ENCODE measurements at regions not wholly inside any gene's neighbourhood (a gene's known extent, or its start where the extent isn't known, plus 50 kb on each side); places are given as distances from the start of the nearest gene placed in this dataset.

DNA sequence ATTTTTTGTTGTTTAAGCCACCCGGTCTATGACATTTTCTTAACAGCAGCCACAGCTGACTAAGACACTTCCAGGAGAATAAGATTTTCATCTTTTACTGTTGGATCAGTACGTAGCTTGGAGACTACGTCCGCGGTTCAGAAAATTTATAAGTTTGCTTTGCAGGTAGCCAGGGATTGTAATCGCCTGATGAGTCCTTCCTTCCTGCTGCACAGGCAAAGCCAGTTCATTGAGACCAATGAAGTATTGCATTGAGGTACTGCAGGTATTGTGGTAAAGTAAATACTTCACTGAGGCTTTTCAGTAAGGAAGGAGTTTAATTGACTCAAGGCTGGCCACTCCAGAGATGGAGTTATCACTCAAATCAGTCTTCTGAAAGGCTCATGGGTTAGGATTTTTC lies 269.4 kb upstream of the ELAC2 start:
- Histone ChIP-seq H4K20me1 (ENCODE audit: insufficient read depth, low read length) (no peaks in the 10 kb centered on the region), H3K79me2 (ENCODE audit: insufficient read depth, low read length) (no peaks in the 10 kb centered on the region), H3K27me3 (ENCODE audit: control insufficient read depth in 2 of 2, insufficient read depth in 2 of 2, low read length in 2 of 2) (no peaks in the 10 kb centered on the region), H3K9ac (ENCODE audit: insufficient read depth, low read length, poor library complexity, severe bottlenecking) (no peak overlapping the region), H3K36me3 (replicated peaks in 1 of 2; ENCODE audit: control insufficient read depth in 1 of 2, insufficient read depth in 2 of 2, low read length in 2 of 2) (no peaks in the 10 kb centered on the region), H3K4me2 (replicated peaks; ENCODE audit: extremely low read depth, low read length, poor library complexity, severe bottlenecking) (no peak overlapping the region), H3K27ac (ENCODE audit: low read depth in 1 of 2, low read length in 2 of 2) (no peak overlapping the region), H2AFZ (ENCODE audit: insufficient read depth, low read depth, low read length, poor library complexity, severe bottlenecking) (no peak overlapping the region), H3K9me3 (replicated peaks in 1 of 2; ENCODE audit: control insufficient read depth in 1 of 2, insufficient read depth in 1 of 2, low read length in 2 of 2) (peaks cover 0 to 9% of the 10 kb centered on the region in 2 donors), H3K4me1 (ENCODE audit: control insufficient read depth in 1 of 2, insufficient read depth in 2 of 2, low read length in 2 of 2) (no peaks in the 10 kb centered on the region), H3K4me3 (replicated peaks in 1 of 3; ENCODE audit: low read depth in 2 of 3, low read length in 3 of 3) (no peak overlapping the region)
- H3K27me3 Mint-ChIP-seq (ENCODE audit: low read depth in 3 of 3): peaks cover 0 to 3% (median 2%) of the 10 kb centered on the region in 3 donors
- H3K27ac Mint-ChIP-seq: no peak overlapping the region
- no peak overlapping the region for H3K4me3 Mint-ChIP-seq
- no peaks in the 10 kb centered on the region for H3K36me3 Mint-ChIP-seq
- no peak for DNase-seq
- intact Hi-C loops (cut with micrococcal nuclease): no loop called here
- no peaks in the 10 kb centered on the region for H3K4me1 Mint-ChIP-seq
- TF ChIP-seq, protein P1, sequence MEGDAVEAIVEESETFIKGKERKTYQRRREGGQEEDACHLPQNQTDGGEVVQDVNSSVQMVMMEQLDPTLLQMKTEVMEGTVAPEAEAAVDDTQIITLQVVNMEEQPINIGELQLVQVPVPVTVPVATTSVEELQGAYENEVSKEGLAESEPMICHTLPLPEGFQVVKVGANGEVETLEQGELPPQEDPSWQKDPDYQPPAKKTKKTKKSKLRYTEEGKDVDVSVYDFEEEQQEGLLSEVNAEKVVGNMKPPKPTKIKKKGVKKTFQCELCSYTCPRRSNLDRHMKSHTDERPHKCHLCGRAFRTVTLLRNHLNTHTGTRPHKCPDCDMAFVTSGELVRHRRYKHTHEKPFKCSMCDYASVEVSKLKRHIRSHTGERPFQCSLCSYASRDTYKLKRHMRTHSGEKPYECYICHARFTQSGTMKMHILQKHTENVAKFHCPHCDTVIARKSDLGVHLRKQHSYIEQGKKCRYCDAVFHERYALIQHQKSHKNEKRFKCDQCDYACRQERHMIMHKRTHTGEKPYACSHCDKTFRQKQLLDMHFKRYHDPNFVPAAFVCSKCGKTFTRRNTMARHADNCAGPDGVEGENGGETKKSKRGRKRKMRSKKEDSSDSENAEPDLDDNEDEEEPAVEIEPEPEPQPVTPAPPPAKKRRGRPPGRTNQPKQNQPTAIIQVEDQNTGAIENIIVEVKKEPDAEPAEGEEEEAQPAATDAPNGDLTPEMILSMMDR (IDR thresholded peaks at IDR 0.05): no peak
- WGBS (ENCODE audit: insufficient coverage): 100% methylated on average over 5 of the region's 6 CpGs
- H3K9me3 Mint-ChIP-seq: peaks cover 4 to 13% (median 7%) of the 10 kb centered on the region in 7 donors

DNA sequence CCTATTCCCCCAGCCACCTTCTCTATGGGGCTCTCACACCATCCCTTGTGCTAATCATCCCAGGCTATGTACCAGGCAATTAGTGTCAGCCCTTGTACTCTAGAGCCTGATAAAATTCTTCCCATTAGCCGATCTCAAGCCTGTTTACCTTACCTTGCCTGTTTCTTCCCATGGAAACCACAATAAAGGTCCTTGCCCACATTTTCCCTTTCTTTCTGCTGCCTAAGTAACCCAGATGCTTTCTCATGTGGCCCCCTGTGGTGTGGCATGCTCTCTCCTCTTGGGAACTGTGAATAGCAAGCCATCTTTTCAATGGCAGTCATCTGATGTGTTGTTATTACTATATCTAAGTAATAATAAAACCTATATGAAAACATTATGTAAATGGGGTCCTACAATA lies 265.8 kb upstream of the ELAC2 start:
- 67% methylated on average over 1 of the region's 1 CpG for WGBS (ENCODE audit: insufficient coverage)
- intact Hi-C loops (cut with micrococcal nuclease): no loop called here
- Mint-ChIP-seq H3K4me3 (no peak overlapping the region), H3K27me3 (ENCODE audit: low read depth in 3 of 3) (peaks cover 0 to 2% (median 2%) of the 10 kb centered on the region in 3 donors), H3K9me3 (peaks cover 0 to 11% (median 4%) of the 10 kb centered on the region in 7 donors), H3K27ac (no peak overlapping the region), H3K36me3 (no peaks in the 10 kb centered on the region), H3K4me1 (no peaks in the 10 kb centered on the region)
- no peak overlapping the region for H3K4me3 ChIP-seq (replicated peaks in 1 of 3; ENCODE audit: low read depth in 2 of 3, low read length in 3 of 3)
- no peak overlapping the region for H3K9ac ChIP-seq (ENCODE audit: insufficient read depth, low read length, poor library complexity, severe bottlenecking)
- H3K27ac ChIP-seq (ENCODE audit: low read depth in 1 of 2, low read length in 2 of 2): no peak overlapping the region
- H3K79me2 ChIP-seq (ENCODE audit: insufficient read depth, low read length): no peaks in the 10 kb centered on the region
- H3K36me3 ChIP-seq (replicated peaks in 1 of 2; ENCODE audit: control insufficient read depth in 1 of 2, insufficient read depth in 2 of 2, low read length in 2 of 2): no peaks in the 10 kb centered on the region
- H3K27me3 ChIP-seq (ENCODE audit: control insufficient read depth in 2 of 2, insufficient read depth in 2 of 2, low read length in 2 of 2): no peaks in the 10 kb centered on the region
- no peak for DNase-seq
- TF ChIP-seq, protein P1 (IDR thresholded peaks at IDR 0.05): no peak
- H3K4me1 ChIP-seq (ENCODE audit: control insufficient read depth in 1 of 2, insufficient read depth in 2 of 2, low read length in 2 of 2): no peaks in the 10 kb centered on the region
- no peak overlapping the region for H2AFZ ChIP-seq (ENCODE audit: insufficient read depth, low read depth, low read length, poor library complexity, severe bottlenecking)
- H3K9me3 ChIP-seq (replicated peaks in 1 of 2; ENCODE audit: control insufficient read depth in 1 of 2, insufficient read depth in 1 of 2, low read length in 2 of 2): peaks cover 0 to 9% of the 10 kb centered on the region in 2 donors
- no peaks in the 10 kb centered on the region for H4K20me1 ChIP-seq (ENCODE audit: insufficient read depth, low read length)
- no peak overlapping the region for H3K4me2 ChIP-seq (replicated peaks; ENCODE audit: extremely low read depth, low read length, poor library complexity, severe bottlenecking)

Measured in CD14-positive monocyte (primary cell).